HG02798 (cell line): ENCODE measurements at regions not wholly inside any gene's neighbourhood (a gene's known extent, or its start where the extent isn't known, plus 50 kb on each side); places are given as distances from the start of the nearest gene placed in this dataset.
"Not testable (repeated sequence)": the region's sequence is repeated elsewhere in the genome, so short reads cannot be mapped to it uniquely, and the experiment has no call there.

Experiments
- ATAC-seq: cut with Tn5 transposase; IDR thresholded peaks from one replicate; pipeline ENCODE4 v1.9.1; 2021; ENCODE audit warnings: mild to moderate bottlenecking; ENCODE audit not compliant: unreplicated experiment, poor library complexity

DNA sequence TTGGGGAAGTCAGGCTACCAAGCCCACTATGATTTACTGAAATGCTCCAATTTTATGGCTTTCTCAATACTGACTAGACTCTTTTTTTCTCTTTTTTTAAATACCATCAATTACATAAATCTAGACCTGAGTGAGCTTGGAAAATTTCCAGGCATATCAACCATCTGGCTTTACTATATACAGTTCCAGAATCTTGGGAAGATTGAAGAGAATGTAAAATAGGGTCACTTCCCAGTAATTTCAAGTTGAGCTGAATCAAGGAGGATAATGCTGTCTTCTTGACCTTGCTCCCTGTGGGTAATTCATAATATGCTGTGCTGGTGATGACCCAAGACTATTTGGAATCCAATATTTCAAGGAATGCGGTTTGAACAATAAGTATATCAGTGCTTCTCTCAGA lies 108.1 kb downstream of the MAP3K21 start:
- no peak for ATAC-seq

DNA sequence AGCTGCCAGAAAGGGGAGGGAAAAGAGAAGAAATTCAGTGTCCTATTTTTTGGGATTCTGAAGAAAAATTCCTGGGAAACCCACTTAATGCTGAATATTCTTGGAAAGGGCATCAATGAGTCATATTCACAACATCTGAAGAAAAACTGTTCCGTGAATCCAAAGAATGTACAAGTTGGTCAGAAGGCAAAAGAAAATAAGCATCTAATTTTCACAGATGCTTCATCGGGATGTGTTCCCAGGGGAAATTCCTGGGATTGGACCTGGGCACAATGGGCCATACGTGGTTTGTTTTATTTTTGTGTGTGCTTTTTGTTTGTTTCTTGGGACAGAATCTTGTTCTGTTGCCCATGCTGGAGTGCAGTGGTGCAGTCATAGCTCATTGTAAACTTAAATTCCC lies 112.2 kb downstream of the MAP3K21 start:
- ATAC-seq = no peak

DNA sequence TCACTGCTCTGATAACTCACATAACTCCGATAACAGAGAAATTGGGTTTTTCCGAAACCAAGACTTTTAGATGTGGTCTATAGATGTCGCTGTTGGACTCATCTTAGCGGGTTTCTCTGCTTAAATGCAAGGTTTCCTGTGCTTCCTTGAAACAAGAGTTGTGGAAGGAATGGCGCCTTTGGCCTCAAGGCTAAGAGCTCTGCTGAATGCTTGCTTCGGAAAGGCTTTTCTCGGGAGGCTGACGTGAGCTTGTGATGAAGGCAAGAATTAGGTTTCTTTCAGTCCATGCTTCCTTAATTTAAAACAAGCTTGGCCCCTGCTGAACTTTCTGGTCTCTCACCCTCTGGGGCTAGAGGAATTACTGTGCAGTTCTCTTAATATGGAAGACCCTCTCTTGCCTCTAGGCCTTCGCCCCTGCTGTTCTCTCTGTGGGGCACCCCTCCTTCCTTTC lies 113.5 kb downstream of the MAP3K21 start:
- peak; percentile 71 for ATAC-seq

DNA sequence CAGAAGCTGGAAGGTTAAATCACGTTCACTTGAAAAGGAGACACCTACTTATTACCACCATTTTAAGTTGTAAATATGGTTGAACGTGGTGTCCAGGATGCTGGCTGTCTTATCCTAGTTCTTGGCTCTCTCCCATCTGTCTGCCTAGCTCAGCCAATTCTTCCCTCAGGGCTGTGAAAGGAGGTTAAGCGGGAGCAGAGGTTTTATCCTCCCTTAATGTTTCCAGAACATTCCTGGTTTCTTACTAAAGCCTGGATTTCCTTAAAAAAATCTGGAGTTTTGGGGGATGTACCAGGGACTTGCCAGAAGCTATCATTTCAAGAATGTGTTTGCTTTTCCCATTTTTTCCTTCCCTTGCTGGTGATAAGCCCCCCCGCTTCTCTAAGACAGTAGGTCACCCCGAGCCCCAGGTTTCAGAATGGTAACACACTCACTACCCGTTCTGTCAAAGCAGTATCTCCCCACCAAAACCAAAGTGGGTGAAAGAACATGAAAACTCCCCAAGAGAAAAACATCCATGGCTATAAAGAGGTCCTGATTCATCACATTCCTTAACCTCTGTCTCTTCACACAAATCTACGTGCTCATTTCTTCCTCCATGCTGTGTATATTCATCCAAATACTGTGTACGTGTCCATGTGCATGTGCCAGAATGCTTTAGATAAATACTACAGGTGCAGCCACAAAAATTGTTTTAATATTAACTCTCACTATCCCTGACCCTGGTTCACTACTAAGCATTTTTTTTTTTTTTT lies 114.7 kb downstream of the MAP3K21 start:
- ATAC-seq = no peak

DNA sequence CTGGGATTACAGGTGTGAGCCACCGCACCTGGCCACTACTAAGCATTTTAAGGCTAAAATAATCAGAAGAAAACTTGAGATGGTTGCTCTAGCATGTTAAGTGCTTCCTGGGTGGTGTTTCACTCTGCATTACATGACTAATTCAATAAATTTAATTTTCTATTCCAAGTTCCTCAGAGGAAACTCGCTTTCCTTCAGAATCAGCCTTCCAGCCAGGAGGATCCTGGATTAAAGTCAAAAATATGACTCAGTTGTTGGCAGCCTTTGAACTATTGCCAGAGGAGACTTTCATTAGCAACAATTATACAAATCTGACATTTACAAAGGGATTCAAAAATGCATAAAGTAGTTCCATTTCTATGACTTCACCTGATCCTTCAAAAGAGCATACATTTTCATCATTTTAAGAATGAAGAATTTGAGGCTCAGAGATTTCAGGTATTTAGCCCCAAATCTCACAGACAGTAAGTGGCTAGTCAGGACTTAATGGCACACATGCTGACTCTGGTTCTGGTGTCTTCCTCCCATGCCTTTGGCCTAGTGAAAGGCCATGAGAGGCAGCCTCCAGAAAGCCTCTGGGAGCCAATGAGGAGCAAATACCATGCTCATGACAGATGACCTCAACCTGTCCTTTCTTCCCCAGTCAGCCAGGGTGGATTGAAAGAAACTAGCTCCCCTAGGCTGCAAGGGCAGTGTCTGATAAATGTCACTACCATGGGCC lies 115.7 kb downstream of the MAP3K21 start:
- no peak for ATAC-seq

DNA sequence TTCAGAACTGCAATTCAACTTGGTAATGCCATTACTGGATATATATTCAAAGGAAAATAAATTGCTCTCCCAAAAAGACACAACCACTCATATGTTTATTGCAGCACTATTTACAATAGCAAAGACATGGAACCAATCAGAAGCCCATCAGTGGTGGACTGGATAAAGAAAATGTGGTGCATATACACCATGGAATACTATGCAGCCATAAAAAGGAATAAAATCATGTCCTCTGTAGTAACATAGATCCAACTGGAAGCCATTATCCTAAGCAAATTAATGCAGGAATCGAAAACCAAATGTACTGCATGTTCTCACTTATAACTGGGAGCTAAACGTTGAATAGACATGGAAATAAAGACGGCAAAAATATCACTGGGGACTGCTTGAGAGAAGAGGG lies 117.0 kb downstream of the MAP3K21 start:
- no peak for ATAC-seq

DNA sequence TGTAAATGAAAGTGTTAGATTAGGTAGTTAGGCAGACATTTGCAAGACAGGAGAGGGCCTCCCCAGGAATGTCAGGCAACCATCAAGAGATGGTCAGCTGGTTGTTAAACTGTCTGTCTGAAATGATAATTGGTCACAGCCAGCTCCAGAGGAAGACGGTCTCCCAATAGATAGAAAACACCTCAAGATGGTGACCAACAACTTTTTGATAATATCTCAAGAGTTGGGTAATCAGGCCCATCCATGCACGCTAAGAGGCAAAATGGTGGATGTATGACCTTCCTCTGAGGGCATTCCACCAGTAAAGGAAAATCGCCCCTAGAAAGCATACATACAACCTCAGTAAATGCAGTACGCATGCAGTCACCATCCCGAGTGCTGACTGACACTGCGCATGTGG lies 118.2 kb downstream of the MAP3K21 start:
- no peak for ATAC-seq

DNA sequence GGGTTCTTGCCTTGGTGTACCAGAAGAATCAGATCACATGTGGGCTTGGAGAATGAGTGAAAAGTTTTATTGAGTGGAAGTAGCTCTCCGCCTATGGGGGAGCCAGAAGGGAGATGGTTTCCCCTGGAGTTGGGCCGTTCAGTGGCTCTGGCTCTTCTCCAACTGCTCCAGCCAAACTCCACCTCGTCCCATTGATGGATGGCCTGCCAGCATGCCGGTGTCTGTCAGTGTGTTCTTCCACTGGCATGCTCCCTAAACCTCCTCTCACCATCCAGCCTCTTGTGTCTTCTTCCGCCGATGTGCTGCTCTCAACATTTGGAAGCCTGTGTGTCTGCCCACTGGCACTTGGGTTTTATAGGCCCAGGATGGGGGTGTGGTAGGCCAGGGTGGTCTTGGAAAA lies 119.4 kb downstream of the MAP3K21 start:
- ATAC-seq = no peak

DNA sequence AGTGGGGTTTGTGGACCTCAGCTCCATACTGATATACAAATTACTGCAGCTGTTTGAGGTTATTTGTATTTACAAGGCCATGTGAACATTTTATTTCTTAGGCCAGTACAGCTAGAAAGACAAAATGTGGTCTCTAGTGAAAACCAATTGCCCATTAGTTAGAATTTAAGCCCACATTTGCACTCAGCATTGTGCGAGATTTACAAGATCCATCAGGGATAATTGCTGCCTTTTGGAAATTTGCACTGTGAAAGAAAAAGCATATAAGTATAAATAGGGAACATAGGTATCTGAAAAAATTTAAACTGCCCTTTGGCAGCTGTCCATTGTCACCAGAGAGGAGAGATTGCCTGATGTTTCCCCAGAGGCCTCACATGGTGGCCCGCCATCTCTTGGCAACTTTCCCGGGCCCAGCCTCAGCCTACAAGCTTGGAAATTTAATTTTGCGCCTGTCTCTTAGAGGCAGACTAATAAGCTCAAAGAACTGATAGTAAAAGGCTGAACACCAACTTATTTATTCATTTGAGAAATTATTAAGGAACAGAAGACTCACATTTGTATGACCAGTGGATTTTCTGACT lies 120.7 kb downstream of the MAP3K21 start:
- ATAC-seq = no peak

DNA sequence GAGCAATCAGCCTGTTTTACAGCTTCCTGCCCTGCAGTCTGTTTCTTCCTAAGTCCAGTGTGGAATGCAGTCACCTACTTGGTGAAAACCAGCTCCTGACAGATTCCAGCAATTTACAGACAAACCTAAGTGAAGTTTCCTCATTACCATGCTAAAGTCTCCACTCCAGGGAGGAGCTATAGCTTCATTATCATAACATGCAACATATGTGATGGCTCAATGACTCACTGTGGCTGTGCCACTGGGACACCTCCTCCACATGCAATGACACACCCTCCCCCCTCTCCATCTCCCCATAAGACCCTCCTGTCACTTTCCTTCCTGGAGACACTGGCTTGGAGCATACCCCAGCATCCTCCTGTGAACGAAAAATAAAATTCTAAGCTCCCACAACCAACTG lies 125.2 kb downstream of the MAP3K21 start:
- no peak for ATAC-seq

DNA sequence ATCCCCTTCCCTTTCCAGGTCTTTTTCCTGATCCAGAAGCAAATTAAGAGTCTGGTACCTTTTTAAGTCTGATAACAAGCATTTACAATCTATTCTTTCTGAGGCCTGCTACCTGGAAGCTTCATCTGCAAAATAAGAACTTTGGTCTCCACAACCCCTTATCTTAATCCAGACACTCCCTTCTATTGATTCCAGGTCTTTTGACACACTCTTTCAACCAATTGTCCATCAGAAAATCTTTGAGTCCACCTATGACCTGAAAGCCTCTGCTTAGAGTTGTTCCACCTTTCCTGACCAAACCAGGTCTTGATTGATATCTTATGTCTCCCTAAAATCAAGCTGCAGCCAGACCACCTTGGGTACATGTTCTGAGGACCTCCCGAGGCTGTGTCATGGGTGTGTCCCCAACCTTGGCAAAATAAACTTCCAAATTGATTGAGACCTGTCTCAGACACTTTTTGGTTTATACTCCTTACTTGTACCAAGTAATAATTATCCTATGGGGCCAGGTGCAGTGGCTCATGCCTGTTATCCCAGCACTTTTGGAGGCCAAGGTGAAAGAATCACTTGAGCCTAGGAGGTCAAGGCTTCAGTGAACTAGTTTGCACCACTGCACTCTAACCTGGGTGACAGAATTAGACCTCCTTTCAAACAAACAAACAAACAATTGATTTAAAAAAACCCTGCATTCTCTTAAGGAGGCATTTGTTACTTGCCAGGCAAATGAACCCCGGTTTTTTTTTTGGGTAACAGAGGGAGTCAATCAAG lies 126.1 kb downstream of the MAP3K21 start:
- no peak for ATAC-seq

DNA sequence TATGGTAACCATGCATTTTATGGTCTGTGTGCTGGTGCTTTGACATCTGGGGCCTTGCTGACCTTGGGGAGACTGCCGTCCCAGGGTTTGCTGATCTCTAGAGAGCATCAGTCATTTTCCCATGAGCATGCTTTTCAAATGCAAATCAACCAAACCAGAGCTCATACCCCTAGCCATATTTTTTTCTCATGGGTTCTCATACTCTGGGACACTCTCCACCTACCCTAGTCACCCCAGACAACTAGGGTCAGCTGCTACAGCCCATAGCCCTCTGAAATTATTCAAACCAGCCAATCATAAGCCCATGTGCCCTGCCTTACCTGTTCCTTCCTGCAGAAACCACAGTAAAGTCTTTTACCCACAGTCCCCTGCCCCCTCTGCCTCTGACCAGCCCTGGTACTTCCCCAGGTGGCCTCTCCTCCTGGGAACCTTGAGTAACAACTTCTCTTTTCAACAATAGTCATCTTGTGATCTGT lies 132.0 kb downstream of the MAP3K21 start:
- ATAC-seq = peak; percentile 74

DNA sequence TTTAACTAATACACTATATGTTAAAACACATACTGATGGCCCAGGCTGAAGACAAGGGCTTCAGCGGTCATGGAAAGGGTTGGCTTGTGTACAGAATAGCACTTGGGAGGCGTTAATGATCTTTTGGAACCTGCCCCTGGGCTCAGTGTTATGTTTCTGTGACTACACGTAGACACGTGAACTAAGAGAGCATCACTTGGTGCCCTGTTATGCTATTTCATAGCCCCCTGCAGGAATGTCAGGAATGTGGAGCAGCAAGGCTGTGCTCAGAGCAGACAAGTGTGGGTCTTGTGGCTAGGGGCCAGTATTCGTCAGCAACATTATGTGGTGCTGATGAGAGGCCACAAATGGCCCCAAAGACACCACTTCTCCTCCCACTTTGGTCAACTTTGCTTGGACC lies 132.4 kb downstream of the MAP3K21 start:
- ATAC-seq = peak; percentile 16

DNA sequence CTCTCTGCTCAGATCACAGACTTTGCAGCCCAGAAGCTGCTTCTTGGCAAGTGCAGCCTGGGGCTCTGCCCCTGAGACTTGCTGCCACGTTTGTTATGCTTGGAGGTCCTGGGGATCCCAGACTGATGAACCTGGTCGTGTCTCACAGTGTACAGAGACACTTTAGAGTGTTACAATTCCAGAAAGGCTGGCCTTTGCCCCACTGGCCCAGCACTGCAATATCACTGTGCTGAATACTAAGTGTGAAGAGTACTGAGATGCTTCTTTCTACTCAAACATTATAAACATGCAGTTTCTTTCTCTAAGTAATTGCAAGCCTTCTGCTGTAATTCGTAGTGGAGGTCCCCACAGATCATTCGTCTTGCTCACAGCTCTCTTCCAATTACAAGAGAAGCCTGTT lies 133.2 kb downstream of the MAP3K21 start:
- ATAC-seq = no peak

DNA sequence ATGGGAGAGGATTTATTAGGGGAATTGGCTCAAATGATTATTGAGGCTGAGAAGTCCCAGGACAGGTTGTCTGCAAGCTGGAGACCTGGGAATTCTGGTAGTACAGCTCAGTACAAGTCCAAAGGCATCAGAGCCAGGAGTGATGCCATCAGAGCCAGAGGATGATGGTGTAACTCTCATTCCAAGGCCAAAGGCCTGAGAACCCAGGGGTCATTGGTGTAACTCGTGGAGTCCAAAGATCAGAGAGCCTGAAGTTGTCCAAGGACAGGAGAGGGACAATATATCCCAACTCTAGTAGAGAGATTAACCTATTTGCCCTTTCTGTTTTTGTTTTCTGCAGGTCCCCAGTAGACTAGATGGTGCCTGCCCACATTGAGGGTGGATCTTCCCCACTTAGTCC lies 134.3 kb downstream of the MAP3K21 start:
- no peak for ATAC-seq

DNA sequence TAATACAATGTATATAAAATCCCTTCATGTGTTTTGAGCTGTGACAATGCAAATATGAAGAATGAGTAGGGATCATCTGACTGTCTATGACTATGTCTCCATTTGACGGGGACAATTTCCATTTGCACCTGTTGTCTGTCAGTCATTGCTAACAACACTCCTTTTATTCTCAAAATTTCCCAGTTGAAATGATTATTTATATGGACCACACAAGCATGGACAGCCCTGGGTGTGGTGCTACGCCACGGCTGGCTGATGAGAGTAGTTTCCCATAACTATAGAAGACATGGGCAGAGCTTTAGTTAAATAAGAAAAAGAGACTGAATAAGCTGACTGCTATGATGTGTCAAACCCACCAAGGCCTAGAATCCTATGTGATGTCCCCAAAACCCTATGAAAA lies 135.8 kb downstream of the MAP3K21 start:
- no peak for ATAC-seq

DNA sequence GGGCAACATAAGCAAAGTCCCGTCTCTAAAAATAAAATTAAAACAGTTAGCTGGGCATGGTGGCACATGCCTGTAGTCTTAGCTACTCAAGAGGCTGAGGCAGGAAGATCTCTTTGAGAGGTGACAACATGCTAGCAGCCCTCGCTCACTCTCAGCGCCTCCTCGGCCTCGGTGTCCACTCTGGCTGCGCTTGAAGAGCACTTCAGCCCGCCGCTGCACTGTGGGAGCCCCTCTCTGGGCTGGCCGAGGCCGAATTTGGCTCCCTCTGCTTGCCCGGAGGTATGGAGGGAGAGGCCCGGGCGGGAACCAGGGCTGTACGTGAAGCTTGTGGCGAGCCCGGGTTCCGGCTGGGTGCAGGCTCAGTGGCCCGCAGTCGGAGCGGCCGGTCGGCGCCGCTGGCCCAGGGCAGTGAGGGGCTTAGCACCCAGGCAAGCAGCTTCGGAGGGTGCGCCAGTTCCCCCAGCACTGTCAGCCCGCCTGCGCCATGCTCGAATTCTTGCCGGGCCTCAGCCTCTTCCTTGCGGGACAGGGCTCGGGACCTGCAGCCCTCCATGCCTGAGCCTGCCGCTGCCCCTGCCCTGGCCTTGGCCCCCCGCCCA lies 138.3 kb downstream of the MAP3K21 start:
- no peak for ATAC-seq

DNA sequence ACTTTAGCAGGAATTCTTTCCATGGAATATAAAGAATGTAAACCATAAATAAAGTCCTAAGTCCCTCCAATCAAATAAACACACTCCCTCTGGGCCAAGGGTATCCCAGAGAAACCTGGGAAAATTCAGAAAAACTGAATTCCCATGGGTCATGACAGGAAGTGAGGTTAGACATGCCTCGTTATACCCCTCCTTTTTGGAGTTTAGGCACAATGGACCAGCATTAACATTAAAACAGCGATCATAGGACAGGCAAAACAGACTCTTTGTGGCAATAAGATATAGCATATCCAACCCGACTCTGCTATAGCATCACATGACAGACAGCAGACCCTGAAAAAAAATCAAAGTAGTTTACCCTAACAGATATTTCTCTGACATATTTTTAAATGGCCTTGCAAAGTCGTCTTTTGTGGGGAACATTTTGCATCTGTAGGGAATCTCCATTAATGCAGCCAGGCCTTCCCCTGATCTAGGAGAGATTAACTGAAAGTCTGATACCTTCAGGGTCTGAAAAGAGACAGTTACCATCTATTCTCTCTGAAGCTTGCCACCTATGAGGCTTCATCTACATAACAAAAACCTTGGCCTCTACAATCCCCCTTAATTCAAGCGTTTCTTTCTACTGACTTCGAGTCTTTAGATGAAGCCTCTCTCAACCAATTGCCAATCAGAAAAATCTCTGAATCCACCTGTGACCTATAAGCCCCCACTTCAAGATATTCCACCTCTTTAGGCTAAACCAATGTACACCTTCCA lies 143.0 kb upstream of the KCNK1 start:
- ATAC-seq = no peak

DNA sequence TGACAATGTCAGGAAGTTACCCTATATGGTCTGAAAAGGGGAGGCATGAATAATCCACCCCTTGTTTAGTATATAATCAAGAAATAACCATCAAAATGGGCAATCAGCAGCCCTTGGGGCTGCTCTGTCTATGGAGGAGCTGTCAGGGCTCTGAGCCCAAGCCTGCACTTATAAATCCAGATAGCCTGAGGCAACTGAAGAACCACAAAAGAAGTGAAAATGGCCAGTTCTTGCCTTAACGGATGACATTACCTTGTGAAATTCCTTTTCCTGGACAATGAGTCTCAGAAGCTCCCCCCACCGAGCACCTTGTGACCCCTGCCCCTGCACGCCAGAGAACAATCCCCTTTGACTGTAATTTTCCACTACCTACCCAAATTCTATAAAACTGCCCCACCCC lies 142.1 kb upstream of the KCNK1 start:
- not testable (repeated sequence) for ATAC-seq

DNA sequence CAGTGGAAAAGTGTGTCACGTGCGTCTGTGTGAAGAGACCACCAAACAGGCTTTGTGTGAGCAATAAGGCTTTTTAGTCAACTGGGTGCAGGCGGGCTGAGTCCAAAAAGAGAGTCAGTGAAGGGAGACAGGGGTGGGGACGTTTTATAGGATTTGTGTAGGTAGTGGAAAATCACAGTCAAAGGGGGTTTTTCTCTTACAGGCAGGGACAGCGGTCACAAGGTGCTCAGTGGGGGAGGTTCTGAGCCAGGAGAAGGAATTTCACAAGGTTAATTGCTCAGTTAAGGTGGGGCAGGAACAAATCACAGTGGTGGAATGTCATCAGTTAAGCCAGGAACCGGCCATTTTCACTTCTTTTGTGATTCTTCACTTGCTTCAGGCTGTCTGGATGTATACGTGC lies 141.1 kb upstream of the KCNK1 start:
- not testable (repeated sequence) for ATAC-seq
